ENCODE measurements at regions not wholly inside any gene's neighbourhood (a gene's known extent, or its start where the extent isn't known, plus 50 kb on each side); places are given as distances from the start of the nearest gene placed in this dataset.

DNA sequence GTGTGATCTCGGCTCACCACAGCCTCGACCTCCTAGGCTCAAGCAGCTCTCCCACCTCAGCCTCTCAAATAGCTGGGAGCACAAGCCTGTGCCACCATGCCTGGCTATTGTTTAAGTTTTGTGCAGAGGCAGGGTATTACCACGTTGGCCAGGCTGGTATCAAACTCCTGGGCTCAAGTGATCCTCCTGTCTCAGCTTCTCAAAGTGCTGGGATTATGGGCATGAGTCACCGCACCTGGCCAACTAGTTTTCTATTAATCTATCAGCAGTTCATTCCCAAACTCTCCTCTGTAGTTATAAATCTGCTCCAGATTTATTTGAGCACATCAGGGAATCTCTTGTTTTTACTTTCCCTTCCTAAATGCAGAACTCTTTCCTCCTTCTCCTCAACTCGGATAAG, 443.8 kb downstream of the PRDM2 start:
- H3K4me3 Mint-ChIP-seq = no peak overlapping the region
- no peaks in the 10 kb centered on the region for H3K9me3 Mint-ChIP-seq
- H3K27ac Mint-ChIP-seq (ENCODE audit: unreplicated experiment) = no peak overlapping the region
- H3K27me3 Mint-ChIP-seq (ENCODE audit: low read depth) = no peaks in the 10 kb centered on the region
- H3K4me1 Mint-ChIP-seq = no peaks in the 10 kb centered on the region
- TF ChIP-seq, protein P1, sequence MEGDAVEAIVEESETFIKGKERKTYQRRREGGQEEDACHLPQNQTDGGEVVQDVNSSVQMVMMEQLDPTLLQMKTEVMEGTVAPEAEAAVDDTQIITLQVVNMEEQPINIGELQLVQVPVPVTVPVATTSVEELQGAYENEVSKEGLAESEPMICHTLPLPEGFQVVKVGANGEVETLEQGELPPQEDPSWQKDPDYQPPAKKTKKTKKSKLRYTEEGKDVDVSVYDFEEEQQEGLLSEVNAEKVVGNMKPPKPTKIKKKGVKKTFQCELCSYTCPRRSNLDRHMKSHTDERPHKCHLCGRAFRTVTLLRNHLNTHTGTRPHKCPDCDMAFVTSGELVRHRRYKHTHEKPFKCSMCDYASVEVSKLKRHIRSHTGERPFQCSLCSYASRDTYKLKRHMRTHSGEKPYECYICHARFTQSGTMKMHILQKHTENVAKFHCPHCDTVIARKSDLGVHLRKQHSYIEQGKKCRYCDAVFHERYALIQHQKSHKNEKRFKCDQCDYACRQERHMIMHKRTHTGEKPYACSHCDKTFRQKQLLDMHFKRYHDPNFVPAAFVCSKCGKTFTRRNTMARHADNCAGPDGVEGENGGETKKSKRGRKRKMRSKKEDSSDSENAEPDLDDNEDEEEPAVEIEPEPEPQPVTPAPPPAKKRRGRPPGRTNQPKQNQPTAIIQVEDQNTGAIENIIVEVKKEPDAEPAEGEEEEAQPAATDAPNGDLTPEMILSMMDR (conservative IDR thresholded peaks at IDR 0.05) = no peak
- DNase-seq (ENCODE audit: low read depth, low spot score) = no peak
- H3K36me3 Mint-ChIP-seq (ENCODE audit: low read depth) = no peaks in the 10 kb centered on the region

DNA sequence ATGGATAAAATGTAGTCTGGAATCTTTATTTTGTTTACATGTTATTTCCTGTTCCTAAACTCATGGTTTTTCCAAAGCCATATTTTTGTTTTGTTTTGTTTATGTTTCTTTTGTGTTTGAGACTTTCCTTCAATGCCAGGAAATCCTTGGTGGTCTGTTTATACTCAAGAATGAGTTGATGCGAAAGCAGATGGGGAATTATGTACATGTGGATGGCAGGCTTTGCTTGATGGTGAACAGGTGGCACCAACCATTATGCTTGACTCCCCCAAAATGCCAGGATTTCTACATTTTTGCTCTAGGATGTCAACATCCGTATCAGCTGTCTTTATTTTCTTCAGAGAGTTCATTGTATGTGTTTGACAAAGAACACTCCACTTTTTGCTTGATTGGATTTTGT, 448.5 kb downstream of the PRDM2 start:
- Mint-ChIP-seq H3K4me3 (no peak overlapping the region), H3K36me3 (ENCODE audit: low read depth) (peaks cover 2% of the 10 kb centered on the region)
- TF ChIP-seq, protein P1 (conservative IDR thresholded peaks at IDR 0.05) = no peak

DNA sequence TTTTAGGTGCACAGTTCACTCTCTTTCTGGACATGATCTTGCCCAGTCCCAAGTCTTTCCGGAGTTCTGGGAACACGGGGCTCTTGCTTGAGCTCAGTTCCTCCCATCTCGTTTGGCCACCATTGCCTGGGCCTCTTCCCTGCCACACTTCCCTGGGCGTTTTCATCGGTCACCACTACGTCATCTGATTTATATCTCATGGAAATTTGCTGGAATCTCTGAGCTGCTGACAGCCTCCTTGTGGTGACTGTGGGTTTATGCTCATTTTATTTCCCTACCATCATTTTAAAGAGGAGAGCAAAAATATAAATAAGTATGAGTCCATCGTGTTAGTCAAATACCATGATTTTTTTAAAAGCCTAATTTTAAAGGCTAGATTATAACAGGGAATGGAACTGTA, 449.1 kb upstream of the KAZN start:
- no peak for DNase-seq (ENCODE audit: low read depth, low spot score)
- TF ChIP-seq, protein P1 (conservative IDR thresholded peaks at IDR 0.05) = peak; percentile 38
- no peaks in the 10 kb centered on the region for H3K27me3 Mint-ChIP-seq (ENCODE audit: low read depth)
- H3K4me3 Mint-ChIP-seq = no peak overlapping the region
- no peaks in the 10 kb centered on the region for H3K4me1 Mint-ChIP-seq
- no peaks in the 10 kb centered on the region for H3K9me3 Mint-ChIP-seq
- H3K36me3 Mint-ChIP-seq (ENCODE audit: low read depth) = peaks cover 2% of the 10 kb centered on the region
- H3K27ac Mint-ChIP-seq (ENCODE audit: unreplicated experiment) = no peak overlapping the region

More for the DNA sequence above, 448.5 kb downstream of the PRDM2 start:
- no peaks in the 10 kb centered on the region for H3K9me3 Mint-ChIP-seq
- no peaks in the 10 kb centered on the region for H3K27me3 Mint-ChIP-seq (ENCODE audit: low read depth)
- no peak for DNase-seq (ENCODE audit: low read depth, low spot score)
- H3K4me1 Mint-ChIP-seq = no peaks in the 10 kb centered on the region
- H3K27ac Mint-ChIP-seq (ENCODE audit: unreplicated experiment) = no peak overlapping the region

DNA sequence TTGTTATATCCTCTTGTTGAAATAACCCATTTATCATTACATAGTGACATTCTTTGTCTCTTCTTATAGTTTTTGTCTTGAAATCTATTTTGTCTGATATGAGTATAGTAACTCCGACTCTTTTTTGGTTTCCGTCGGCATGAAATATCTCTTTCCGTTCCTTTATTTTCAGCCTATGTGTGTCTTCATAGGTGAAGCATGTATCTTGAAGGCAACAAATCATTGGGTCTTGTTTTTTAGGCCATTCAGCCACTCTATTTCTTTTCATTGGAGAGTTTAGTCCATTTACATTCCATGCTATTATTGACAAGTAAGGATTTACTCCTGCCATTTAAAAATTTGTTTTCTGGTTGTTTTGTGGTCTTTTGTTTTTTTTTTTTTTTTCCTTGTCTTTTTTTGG, 441.9 kb upstream of the KAZN start:
- peaks cover 7% of the 10 kb centered on the region for H3K27me3 Mint-ChIP-seq (ENCODE audit: low read depth)
- H3K27ac Mint-ChIP-seq (ENCODE audit: unreplicated experiment) = no peak overlapping the region
- TF ChIP-seq, protein P1 (conservative IDR thresholded peaks at IDR 0.05) = no peak
- H3K4me1 Mint-ChIP-seq = no peaks in the 10 kb centered on the region
- H3K9me3 Mint-ChIP-seq = peaks cover 22% of the 10 kb centered on the region
- H3K4me3 Mint-ChIP-seq = no peak overlapping the region
- DNase-seq (ENCODE audit: low read depth, low spot score) = no peak
- peaks cover 2% of the 10 kb centered on the region for H3K36me3 Mint-ChIP-seq (ENCODE audit: low read depth)

DNA sequence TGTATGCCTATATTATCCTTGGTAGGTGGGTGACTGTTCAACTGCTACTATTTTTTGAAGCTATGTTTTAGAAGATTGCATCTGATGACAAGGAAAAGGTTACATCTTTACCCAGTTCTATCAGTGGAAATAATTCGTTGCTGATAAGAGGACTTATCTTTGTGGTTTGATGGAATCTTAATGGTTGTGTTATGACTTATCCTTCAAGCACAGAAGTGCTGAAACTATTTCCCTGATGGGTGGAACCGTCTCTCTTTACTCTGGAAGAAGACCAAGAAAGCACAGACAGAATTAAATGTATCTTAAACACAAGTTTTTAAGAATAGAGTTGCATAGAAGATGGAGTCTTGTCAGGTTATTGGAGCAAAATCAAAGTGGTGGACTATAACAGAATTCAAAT, 437.7 kb upstream of the KAZN start:
- no peak overlapping the region for H3K27ac Mint-ChIP-seq (ENCODE audit: unreplicated experiment)
- no peaks in the 10 kb centered on the region for H3K36me3 Mint-ChIP-seq (ENCODE audit: low read depth)
- no peaks in the 10 kb centered on the region for H3K4me1 Mint-ChIP-seq
- peaks cover 21% of the 10 kb centered on the region for H3K9me3 Mint-ChIP-seq
- no peak overlapping the region for H3K4me3 Mint-ChIP-seq
- TF ChIP-seq, protein P1 (conservative IDR thresholded peaks at IDR 0.05) = no peak
- H3K27me3 Mint-ChIP-seq (ENCODE audit: low read depth) = no peaks in the 10 kb centered on the region
- no peak for DNase-seq (ENCODE audit: low read depth, low spot score)

DNA sequence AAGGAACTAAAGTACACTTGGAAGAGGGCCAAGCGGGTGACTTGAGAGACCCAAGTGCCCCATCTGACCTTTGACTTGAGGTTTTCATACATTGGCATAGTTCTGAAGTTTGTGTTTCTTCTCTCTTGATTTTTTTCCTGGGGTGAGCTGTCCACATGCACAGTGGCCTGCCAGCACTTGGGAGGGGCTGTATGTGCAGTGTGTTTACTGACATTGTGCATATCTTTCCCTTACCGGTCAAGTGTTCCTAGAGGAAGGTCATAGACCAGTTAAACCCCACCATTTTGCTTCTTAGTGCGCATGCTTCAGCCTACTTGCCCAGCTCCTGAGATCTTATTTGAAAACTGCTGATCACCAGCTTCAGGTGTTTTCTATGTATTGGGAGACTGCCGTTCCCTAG, 435.2 kb upstream of the KAZN start:
- DNase-seq (ENCODE audit: low read depth, low spot score) = no peak
- Mint-ChIP-seq H3K27me3 (ENCODE audit: low read depth) (no peaks in the 10 kb centered on the region), H3K4me1 (no peaks in the 10 kb centered on the region), H3K27ac (ENCODE audit: unreplicated experiment) (no peak overlapping the region), H3K4me3 (no peak overlapping the region), H3K36me3 (ENCODE audit: low read depth) (no peaks in the 10 kb centered on the region), H3K9me3 (peaks cover 6% of the 10 kb centered on the region)
- TF ChIP-seq, protein P1 (conservative IDR thresholded peaks at IDR 0.05) = no peak
